ENCODE measurements at regions not wholly inside any gene's neighbourhood (a gene's known extent, or its start where the extent isn't known, plus 50 kb on each side); places are given as distances from the start of the nearest gene placed in this dataset.

GRCh38 chr11:26193694-26194365, 138.1 kb upstream of the ANO3 start:
- TF ChIP-seq, protein P1, sequence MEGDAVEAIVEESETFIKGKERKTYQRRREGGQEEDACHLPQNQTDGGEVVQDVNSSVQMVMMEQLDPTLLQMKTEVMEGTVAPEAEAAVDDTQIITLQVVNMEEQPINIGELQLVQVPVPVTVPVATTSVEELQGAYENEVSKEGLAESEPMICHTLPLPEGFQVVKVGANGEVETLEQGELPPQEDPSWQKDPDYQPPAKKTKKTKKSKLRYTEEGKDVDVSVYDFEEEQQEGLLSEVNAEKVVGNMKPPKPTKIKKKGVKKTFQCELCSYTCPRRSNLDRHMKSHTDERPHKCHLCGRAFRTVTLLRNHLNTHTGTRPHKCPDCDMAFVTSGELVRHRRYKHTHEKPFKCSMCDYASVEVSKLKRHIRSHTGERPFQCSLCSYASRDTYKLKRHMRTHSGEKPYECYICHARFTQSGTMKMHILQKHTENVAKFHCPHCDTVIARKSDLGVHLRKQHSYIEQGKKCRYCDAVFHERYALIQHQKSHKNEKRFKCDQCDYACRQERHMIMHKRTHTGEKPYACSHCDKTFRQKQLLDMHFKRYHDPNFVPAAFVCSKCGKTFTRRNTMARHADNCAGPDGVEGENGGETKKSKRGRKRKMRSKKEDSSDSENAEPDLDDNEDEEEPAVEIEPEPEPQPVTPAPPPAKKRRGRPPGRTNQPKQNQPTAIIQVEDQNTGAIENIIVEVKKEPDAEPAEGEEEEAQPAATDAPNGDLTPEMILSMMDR (IDR thresholded peaks at IDR 0.05), result no peak
- TF ChIP-seq POLR2A (IDR thresholded peaks at IDR 0.05), result no peak

All from adrenal gland (tissue), 5 donors.